ENCODE measurements at regions not wholly inside any gene's neighbourhood (a gene's known extent, or its start where the extent isn't known, plus 50 kb on each side); places are given as distances from the start of the nearest gene placed in this dataset.

DNA sequence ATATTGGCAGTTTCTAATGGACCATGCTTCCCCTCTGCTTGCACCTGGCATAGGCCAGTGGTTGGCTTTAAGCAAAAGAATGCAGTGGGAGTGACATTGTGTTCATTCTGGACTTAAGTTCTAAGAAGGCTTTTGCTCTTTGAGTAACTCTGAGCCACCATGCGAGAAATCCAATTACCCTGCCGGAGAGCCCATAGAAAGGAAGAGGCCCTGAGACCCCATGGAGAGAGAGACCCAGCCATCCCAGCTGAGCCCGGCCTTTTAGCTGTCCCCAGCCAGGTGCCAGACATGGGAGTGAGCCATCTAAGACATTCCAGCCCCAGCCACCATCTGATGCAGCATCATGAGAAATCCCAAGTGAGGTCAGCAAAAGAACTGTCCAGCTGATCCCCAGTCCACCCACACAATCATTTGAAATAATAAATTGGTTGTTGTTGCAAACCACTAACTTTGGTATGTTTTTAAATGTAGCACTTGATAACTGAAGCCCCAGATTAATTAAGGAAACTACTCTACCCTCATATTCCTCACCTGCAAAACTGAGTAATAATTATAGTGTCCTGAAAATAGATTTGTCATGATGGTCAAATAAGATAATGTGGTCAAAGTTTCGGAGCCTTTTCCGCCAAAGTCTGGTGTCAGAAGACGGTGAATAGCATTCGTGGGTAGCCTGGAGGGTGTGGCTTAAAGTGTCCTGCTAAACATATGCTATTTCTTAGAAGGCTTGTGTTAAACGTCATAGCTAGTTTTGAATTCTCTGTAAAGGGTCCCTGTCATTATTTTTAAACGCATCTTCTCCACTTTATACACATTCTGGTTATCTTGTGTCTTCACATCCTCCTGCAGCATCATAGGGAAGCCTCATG, 166.6 kb upstream of the PELI2 start:
- no peaks in the 10 kb centered on the region for H3K27me3 ChIP-seq (ENCODE audit: control insufficient read depth, insufficient read depth, low read length)
- no peak overlapping the region for H3K4me3 ChIP-seq (ENCODE audit: insufficient read depth, low read depth, low read length)
- no peak for DNase-seq
- no peaks in the 10 kb centered on the region for H3K36me3 ChIP-seq (replicated peaks; ENCODE audit: control insufficient read depth, insufficient read depth, low read length)

GRCh38 chr14:55954108-55954507, 164.1 kb upstream of the PELI2 start:
- no peaks in the 10 kb centered on the region for H3K27me3 ChIP-seq (ENCODE audit: control insufficient read depth, insufficient read depth, low read length)
- H3K4me3 ChIP-seq (ENCODE audit: insufficient read depth, low read depth, low read length), result no peak overlapping the region
- no peak for DNase-seq
- H3K36me3 ChIP-seq (replicated peaks; ENCODE audit: control insufficient read depth, insufficient read depth, low read length), result no peaks in the 10 kb centered on the region

DNA sequence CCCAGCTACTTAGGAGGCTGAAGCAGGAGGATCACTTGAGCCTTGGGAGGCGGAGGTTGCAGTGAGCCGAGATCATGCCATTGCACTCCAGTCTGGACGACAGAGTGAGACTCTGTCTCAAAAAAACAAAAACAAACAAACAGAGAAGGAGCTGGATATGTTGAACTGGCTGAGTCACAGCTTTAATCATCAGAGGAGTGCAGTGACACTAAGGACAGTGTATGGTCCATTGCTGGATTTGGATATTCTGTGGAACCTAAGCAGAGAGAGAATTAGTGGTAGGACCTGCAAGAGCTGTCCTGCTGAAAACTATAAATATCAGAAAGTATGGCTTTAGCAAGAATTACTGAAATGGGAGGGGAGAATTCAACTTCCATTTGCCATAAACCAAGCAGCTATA, 163.0 kb upstream of the PELI2 start:
- no peak overlapping the region for H3K4me3 ChIP-seq (ENCODE audit: insufficient read depth, low read depth, low read length)
- no peaks in the 10 kb centered on the region for H3K27me3 ChIP-seq (ENCODE audit: control insufficient read depth, insufficient read depth, low read length)
- H3K36me3 ChIP-seq (replicated peaks; ENCODE audit: control insufficient read depth, insufficient read depth, low read length), result no peaks in the 10 kb centered on the region
- no peak for DNase-seq

DNA sequence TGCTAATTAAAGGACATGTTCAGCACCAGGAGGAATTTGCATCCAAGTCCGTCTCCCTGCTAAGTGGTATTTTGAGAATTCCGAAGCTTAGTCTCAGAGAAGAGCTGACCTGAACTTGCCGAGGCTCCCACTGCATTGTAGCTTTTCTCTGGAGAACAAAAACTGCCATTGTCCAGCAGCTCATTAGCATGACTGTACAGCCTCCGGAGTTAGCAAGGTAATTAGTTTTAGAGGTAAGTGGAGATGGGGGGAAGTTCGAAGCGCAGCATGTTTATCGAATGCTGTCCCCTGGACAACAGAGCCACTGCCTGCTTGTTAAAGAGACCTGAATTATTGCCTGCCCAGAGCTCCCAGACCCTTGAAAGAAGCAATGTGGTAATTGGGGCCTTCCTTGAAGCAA, 160.3 kb upstream of the PELI2 start:
- H3K36me3 ChIP-seq (replicated peaks; ENCODE audit: control insufficient read depth, insufficient read depth, low read length), result no peaks in the 10 kb centered on the region
- H3K27me3 ChIP-seq (ENCODE audit: control insufficient read depth, insufficient read depth, low read length), result no peaks in the 10 kb centered on the region
- no peak overlapping the region for H3K4me3 ChIP-seq (ENCODE audit: insufficient read depth, low read depth, low read length)
- DNase-seq, result peak; percentile 46

DNA sequence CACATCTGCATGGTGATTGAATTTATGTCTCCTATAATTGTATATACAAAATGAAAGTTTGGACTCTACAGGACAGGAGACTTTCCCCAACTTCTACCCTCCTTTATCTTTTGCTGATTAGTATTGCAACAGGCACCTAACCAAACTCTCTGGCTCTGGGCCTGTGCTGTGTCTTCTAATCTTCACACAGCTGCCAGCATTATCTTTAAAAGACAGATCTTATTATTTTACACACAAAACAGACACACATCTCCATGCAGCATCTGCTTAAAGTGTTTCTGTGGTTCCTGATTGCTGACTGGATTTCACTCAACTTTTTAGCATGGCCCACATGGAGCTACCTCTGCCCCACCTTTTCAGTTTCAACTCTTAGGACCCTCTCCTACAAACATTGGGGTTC, 154.9 kb upstream of the PELI2 start:
- DNase-seq, result no peak
- Histone ChIP-seq H3K4me3 (ENCODE audit: insufficient read depth, low read depth, low read length) (no peak overlapping the region), H3K27me3 (ENCODE audit: control insufficient read depth, insufficient read depth, low read length) (no peaks in the 10 kb centered on the region), H3K36me3 (replicated peaks; ENCODE audit: control insufficient read depth, insufficient read depth, low read length) (no peaks in the 10 kb centered on the region)

GRCh38 chr14:55964091-55964490, 154.1 kb upstream of the PELI2 start:
- DNase-seq, result no peak
- no peak overlapping the region for H3K4me3 ChIP-seq (ENCODE audit: insufficient read depth, low read depth, low read length)
- no peaks in the 10 kb centered on the region for H3K27me3 ChIP-seq (ENCODE audit: control insufficient read depth, insufficient read depth, low read length)
- H3K36me3 ChIP-seq (replicated peaks; ENCODE audit: control insufficient read depth, insufficient read depth, low read length), result no peaks in the 10 kb centered on the region

- H3K4me3 ChIP-seq (ENCODE audit: insufficient read depth, low read depth, low read length), result no peak overlapping the region
- no peak for DNase-seq
- no peaks in the 10 kb centered on the region for H3K36me3 ChIP-seq (replicated peaks; ENCODE audit: control insufficient read depth, insufficient read depth, low read length)
- H3K27me3 ChIP-seq (ENCODE audit: control insufficient read depth, insufficient read depth, low read length), result no peaks in the 10 kb centered on the region
Observed at GRCh38 chr14:55964821-55965220, 153.4 kb upstream of the PELI2 start.

DNA sequence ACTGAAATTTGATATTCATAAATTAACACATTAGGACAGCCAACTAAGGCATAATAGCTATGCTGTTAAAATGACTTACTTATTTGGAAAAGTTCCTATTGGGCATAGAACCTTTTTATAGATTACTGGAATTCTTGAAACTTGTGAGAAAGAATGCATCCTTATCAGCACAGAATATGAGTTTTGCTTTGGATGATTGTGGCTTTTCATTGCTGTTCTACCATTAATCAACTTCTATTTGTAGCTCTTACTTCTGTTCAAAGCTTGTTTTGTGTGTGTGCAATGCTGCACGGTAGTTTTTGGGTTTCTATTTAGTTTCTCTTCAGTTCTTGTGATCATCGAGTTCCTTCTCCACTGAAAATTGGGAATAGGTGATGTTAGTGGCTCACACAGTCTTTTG, 152.4 kb upstream of the PELI2 start:
- no peak overlapping the region for H3K4me3 ChIP-seq (ENCODE audit: insufficient read depth, low read depth, low read length)
- no peaks in the 10 kb centered on the region for H3K36me3 ChIP-seq (replicated peaks; ENCODE audit: control insufficient read depth, insufficient read depth, low read length)
- DNase-seq, result no peak
- H3K27me3 ChIP-seq (ENCODE audit: control insufficient read depth, insufficient read depth, low read length), result no peaks in the 10 kb centered on the region

- no peak for DNase-seq
Observed at GRCh38 chr14:55968741-55969140, 149.5 kb upstream of the PELI2 start.

DNA sequence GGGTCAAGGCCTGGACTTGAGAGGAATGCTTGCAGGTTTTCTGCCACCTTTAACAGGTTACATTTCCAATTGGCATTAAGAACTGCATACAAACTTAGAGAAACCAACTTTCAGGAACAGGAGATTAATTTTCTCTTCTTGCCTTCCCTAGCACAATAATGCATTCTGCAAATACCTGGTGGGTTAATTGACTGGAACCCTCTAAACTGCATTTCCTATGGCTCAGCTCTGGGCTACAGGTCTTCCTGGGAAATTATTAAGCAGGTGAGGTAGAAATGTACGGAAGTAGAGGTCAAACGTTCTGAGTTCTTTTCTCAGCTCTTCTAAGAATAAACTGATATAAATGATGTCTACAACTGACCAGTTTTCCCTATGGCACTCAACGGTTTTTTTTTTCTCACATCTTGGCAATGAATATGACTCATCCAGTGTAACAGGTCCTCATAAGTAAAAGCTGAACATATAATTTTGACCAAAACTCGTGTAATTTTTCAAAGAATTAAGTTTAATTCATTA, 144.9 kb upstream of the PELI2 start:
- H3K27me3 ChIP-seq (ENCODE audit: control insufficient read depth, insufficient read depth, low read length), result no peaks in the 10 kb centered on the region
- DNase-seq, result no peak
- no peak overlapping the region for H3K4me3 ChIP-seq (ENCODE audit: insufficient read depth, low read depth, low read length)

More at GRCh38 chr14:55968741-55969140, 149.5 kb upstream of the PELI2 start:
- no peaks in the 10 kb centered on the region for H3K36me3 ChIP-seq (replicated peaks; ENCODE audit: control insufficient read depth, insufficient read depth, low read length)
- H3K27me3 ChIP-seq (ENCODE audit: control insufficient read depth, insufficient read depth, low read length), result no peaks in the 10 kb centered on the region
- H3K4me3 ChIP-seq (ENCODE audit: insufficient read depth, low read depth, low read length), result no peak overlapping the region

GRCh38 chr14:55973911-55974630, 144.1 kb upstream of the PELI2 start:
- Histone ChIP-seq H3K4me3 (ENCODE audit: insufficient read depth, low read depth, low read length) (no peak overlapping the region), H3K27me3 (ENCODE audit: control insufficient read depth, insufficient read depth, low read length) (no peaks in the 10 kb centered on the region), H3K36me3 (replicated peaks; ENCODE audit: control insufficient read depth, insufficient read depth, low read length) (no peaks in the 10 kb centered on the region)
- no peak for DNase-seq

More for the DNA sequence above, 144.9 kb upstream of the PELI2 start:
- no peaks in the 10 kb centered on the region for H3K36me3 ChIP-seq (replicated peaks; ENCODE audit: control insufficient read depth, insufficient read depth, low read length)

- Histone ChIP-seq H3K36me3 (replicated peaks; ENCODE audit: control insufficient read depth, insufficient read depth, low read length) (no peaks in the 10 kb centered on the region), H3K4me3 (ENCODE audit: insufficient read depth, low read depth, low read length) (no peak overlapping the region), H3K27me3 (ENCODE audit: control insufficient read depth, insufficient read depth, low read length) (no peaks in the 10 kb centered on the region)
- DNase-seq, result no peak
Observed at GRCh38 chr14:55975281-55975910, 142.8 kb upstream of the PELI2 start.

DNA sequence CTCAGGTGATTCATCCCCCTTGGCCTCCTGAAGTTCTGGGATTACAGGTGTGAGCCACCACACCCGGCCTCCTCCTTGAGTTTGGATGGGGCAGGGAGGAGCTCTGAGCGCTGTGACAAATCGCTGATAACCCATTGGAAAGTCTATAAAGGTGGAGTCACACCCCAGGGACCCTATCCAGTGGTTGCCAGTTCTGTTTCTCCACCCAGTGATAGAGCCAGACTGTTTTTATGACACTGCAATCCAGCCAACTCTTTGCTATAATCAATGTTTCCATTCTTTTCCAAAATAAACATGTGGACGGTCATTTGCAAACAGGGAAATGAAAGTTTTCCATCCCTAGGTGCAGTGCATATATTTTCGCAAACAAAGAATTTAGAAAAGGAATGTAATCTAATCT, 142.0 kb upstream of the PELI2 start:
- Histone ChIP-seq H3K27me3 (ENCODE audit: control insufficient read depth, insufficient read depth, low read length) (no peaks in the 10 kb centered on the region), H3K36me3 (replicated peaks; ENCODE audit: control insufficient read depth, insufficient read depth, low read length) (no peaks in the 10 kb centered on the region), H3K4me3 (ENCODE audit: insufficient read depth, low read depth, low read length) (no peak overlapping the region)
- no peak for DNase-seq

DNA sequence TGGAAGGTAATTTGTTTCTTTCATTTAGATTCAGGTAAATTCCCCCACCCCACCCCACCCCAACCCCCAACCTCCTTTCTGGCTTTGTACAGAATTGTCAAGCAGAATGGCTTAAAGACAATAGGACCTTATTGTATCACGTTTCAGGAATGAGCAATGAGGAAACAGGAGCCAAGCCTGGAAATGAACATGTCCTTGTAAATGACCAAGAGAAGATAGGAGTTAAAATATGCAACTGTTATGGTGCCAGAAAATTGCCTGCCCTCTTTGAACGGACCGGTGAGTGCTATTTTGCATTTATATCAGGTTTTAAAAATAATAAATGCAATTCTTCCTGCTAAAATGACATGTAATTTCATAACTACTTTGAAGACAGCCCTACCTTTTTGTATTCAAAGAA, 141.6 kb upstream of the PELI2 start:
- Histone ChIP-seq H3K36me3 (replicated peaks; ENCODE audit: control insufficient read depth, insufficient read depth, low read length) (no peaks in the 10 kb centered on the region), H3K27me3 (ENCODE audit: control insufficient read depth, insufficient read depth, low read length) (no peaks in the 10 kb centered on the region), H3K4me3 (ENCODE audit: insufficient read depth, low read depth, low read length) (no peak overlapping the region)
- DNase-seq, result no peak

All from H7 (cell line).